Keratinocyte (primary cell): ENCODE measurements at regions not wholly inside any gene's neighbourhood (a gene's known extent, or its start where the extent isn't known, plus 50 kb on each side); places are given as distances from the start of the nearest gene placed in this dataset.
A peak's percentile ranks its signal among the peaks of the same experiment; 100 is the strongest.

Experiments used
- DNase-seq: peaks from one replicate; pipeline ENCODE4 v3.0.0-alpha.2; 2011; ENCODE audit warnings: low read depth, missing footprints, low spot score
- FAIRE-seq: peaks from 2 replicates; lab custom pipeline; 2011; peaks lifted over from hg19 to GRCh38; lab: Jason Lieb, UNC
- H2AFZ ChIP-seq: 2 replicates; pipeline ENCODE4 v1.6.0; 2012; ENCODE audit warnings: low read length, control low read depth, inconsistent platforms; ENCODE audit not compliant: control insufficient read depth
- H3K27ac ChIP-seq: 2 replicates; pipeline ENCODE4 v1.5.1; 2011; ENCODE audit warnings: low read length; ENCODE audit not compliant: control insufficient read depth, insufficient read depth
- H3K27me3 ChIP-seq: 3 replicates; pipeline ENCODE4 v1.6.0; 2011; ENCODE audit warnings: low read length; ENCODE audit not compliant: control insufficient read depth, insufficient read depth; ENCODE audit errors: extremely low read depth
- H3K36me3 ChIP-seq, 2 experiments: 2 replicates in 1 of 2; 3 replicates in 1 of 2; pipeline ENCODE4 v1.5.1; 2011; ENCODE audit warnings: low read length in 2 of 2, mild to moderate bottlenecking in 1 of 2; ENCODE audit not compliant: control insufficient read depth in 2 of 2, insufficient read depth in 2 of 2; ENCODE audit errors: extremely low read depth in 1 of 2
- H3K4me1 ChIP-seq: 3 replicates; pipeline ENCODE4 v1.5.1; 2011; ENCODE audit warnings: low read length; ENCODE audit not compliant: control insufficient read depth, insufficient read depth; ENCODE audit errors: extremely low read depth
- H3K4me2 ChIP-seq: 3 replicates; pipeline ENCODE4 v1.6.0; 2011; ENCODE audit warnings: low read depth, low read length; ENCODE audit not compliant: control insufficient read depth, insufficient read depth; ENCODE audit errors: extremely low read depth
- H3K4me3 ChIP-seq, 3 experiments: fragments of 200-600 bp in 1 of 3; sonication (generic) in 1 of 3; 2 replicates in 2 of 3; 3 replicates in 1 of 3; pipeline ENCODE4 v1.5.1; 2011 to 2016; ENCODE audit warnings: low read length in 3 of 3, mild to moderate bottlenecking in 3 of 3, control low read depth in 2 of 3, inconsistent platforms in 1 of 3, low read depth in 1 of 3, mixed read lengths in 1 of 3, mixed run types in 1 of 3, moderate library complexity in 1 of 3; ENCODE audit not compliant: control insufficient read depth in 2 of 3, insufficient read depth in 2 of 3; ENCODE audit errors: extremely low read depth in 1 of 3
- H3K79me2 ChIP-seq: 2 replicates; pipeline ENCODE4 v1.6.0; 2012; ENCODE audit warnings: low read length; ENCODE audit not compliant: control insufficient read depth, insufficient read depth
- H3K9ac ChIP-seq: 3 replicates; pipeline ENCODE4 v1.6.0; 2011; ENCODE audit warnings: low read length; ENCODE audit not compliant: control insufficient read depth, insufficient read depth; ENCODE audit errors: extremely low read depth
- H3K9me1 ChIP-seq: 3 replicates; pipeline ENCODE4 v1.6.0; 2011; ENCODE audit warnings: low read length; ENCODE audit not compliant: control insufficient read depth, insufficient read depth; ENCODE audit errors: extremely low read depth
- H3K9me3 ChIP-seq: 2 replicates; pipeline ENCODE4 v1.5.1; 2012; ENCODE audit warnings: low read depth, low read length; ENCODE audit not compliant: control insufficient read depth
- H4K20me1 ChIP-seq: 3 replicates; pipeline ENCODE4 v1.6.0; 2011; ENCODE audit warnings: low read length; ENCODE audit not compliant: control insufficient read depth, insufficient read depth; ENCODE audit errors: extremely low read depth
- CTCF ChIP-seq, 3 experiments: IDR thresholded peaks in 1 of 3; conservative IDR thresholded peaks in 1 of 3; optimal IDR thresholded peaks in 1 of 3; 2 replicates in 2 of 3; 3 replicates in 1 of 3; pipeline versions ENCODE3 to v1.5.1; 2011; ENCODE audit warnings: low read length in 3 of 3, mild to moderate bottlenecking in 3 of 3, moderate library complexity in 2 of 3, control low read depth in 1 of 3, inconsistent platforms in 1 of 3; ENCODE audit not compliant: insufficient read depth in 2 of 3; ENCODE audit errors: extremely low read depth in 1 of 3
- EZH2 ChIP-seq: IDR thresholded peaks from one replicate; pipeline ENCODE4 v1.6.1; 2012; ENCODE audit warnings: inconsistent platforms, mild to moderate bottlenecking, low read length, moderate library complexity
- dilution Hi-C: fragments of 300-500 bp; cut with MboI; formaldehyde crosslinking; loops from one replicate; pipeline ENCODE4 v1.7.0; 2020; ENCODE audit warnings: low sequenced_read_pairs; ENCODE audit not compliant: extremely low pct_ligation_motif_present

DNA sequence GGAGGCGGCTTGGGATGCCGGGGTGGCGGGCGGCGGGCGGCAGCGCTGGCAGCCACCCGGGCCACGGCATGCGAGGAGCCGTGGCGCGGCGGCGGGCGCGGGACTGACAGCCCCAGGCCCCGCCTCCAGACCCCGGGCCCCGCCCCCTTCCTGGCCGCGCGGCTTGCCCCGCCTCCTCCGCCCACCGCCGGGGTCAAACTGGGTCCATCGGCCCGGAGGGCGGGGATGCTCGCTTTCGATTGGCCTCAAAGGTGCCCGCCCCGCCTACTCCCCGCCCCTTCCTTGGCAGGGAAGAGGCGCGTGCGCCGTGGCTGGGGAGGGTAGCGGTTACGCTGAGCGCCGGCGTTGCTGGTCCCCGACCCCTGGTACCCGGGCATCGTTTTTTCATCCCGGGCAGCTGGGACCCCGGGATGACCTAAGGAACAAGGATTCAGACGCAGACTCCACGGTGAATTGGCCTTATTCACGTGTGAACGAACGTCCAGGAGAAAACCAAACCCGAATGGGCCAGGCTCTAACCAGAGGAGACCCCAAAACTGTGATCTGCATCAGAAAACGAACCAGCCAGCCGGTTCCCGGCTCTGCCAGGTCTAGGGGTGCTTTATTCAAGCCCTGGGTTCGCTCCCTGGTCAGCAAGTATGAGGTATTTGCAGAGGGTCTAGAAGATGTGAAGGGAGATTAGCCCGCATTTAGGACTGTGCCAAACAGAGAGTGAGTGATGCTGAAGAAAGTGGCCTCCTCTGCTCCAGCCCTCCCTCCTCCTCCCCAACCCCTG, 117.2 kb upstream of the GUCA2B start:
- Histone ChIP-seq H2AFZ (peak overlapping the region; percentile 89), H4K20me1 (no peaks in the 10 kb centered on the region), H3K9me3 (no peaks in the 10 kb centered on the region), H3K9me1 (no peaks in the 10 kb centered on the region), H3K27me3 (peaks cover 13% of the 10 kb centered on the region), H3K4me3 (peak overlapping the region; percentile 67 to 78 (median 71)), H3K4me1 (peaks cover 7% of the 10 kb centered on the region), H3K9ac (peak overlapping the region; percentile 57), H3K79me2 (no peaks in the 10 kb centered on the region), H3K27ac (no peak overlapping the region), H3K4me2 (peak overlapping the region; percentile 82), H3K36me3 (no peaks in the 10 kb centered on the region)
- TF ChIP-seq EZH2 = no peak
- TF ChIP-seq CTCF (optimal IDR thresholded peaks at IDR 0.05 in 1 of 3, IDR thresholded peaks at IDR 0.05 in 1 of 3, conservative IDR thresholded peaks at IDR 0.05 in 1 of 3; ENCODE audit: extremely low read depth in 1 of 3, insufficient read depth in 2 of 3, low read length in 3 of 3) = no peak
- dilution Hi-C loops = no loop called here
- peak; percentile 25 for DNase-seq
- no peak for FAIRE-seq

- FAIRE-seq (no peak), DNase-seq (no peak)
- dilution Hi-C loops = no loop called here
Observed at GRCh38 chr1:42035205-42035829, 116.6 kb upstream of the HIVEP3 start.

More at GRCh38 chr1:42035205-42035829, 116.6 kb upstream of the HIVEP3 start:
- peak overlapping the region; percentile 57 for H3K9ac ChIP-seq
- peaks cover 13% of the 10 kb centered on the region for H3K27me3 ChIP-seq
- H2AFZ ChIP-seq = peak overlapping the region; percentile 89
- H3K4me1 ChIP-seq = peaks cover 7% of the 10 kb centered on the region
- H3K4me2 ChIP-seq = peak overlapping the region; percentile 90
- no peaks in the 10 kb centered on the region for H3K36me3 ChIP-seq
- no peaks in the 10 kb centered on the region for H4K20me1 ChIP-seq
- no peaks in the 10 kb centered on the region for H3K9me1 ChIP-seq
- TF ChIP-seq CTCF (optimal IDR thresholded peaks at IDR 0.05 in 1 of 3, IDR thresholded peaks at IDR 0.05 in 1 of 3, conservative IDR thresholded peaks at IDR 0.05 in 1 of 3; ENCODE audit: extremely low read depth in 1 of 3, insufficient read depth in 2 of 3, low read length in 3 of 3) = peak in 2 of 3 experiments; percentile 10 to 66
- no peak for TF ChIP-seq EZH2
- H3K79me2 ChIP-seq = no peaks in the 10 kb centered on the region
- no peaks in the 10 kb centered on the region for H3K9me3 ChIP-seq
- peak overlapping the region; percentile 60 to 86 (median 67) for H3K4me3 ChIP-seq
- no peak overlapping the region for H3K27ac ChIP-seq
